ENCODE measurements at regions not wholly inside any gene's neighbourhood (a gene's known extent, or its start where the extent isn't known, plus 50 kb on each side); places are given as distances from the start of the nearest gene placed in this dataset.
"Not testable (repeated sequence)": the region's sequence is repeated elsewhere in the genome, so short reads cannot be mapped to it uniquely, and the experiment has no call there.

DNA sequence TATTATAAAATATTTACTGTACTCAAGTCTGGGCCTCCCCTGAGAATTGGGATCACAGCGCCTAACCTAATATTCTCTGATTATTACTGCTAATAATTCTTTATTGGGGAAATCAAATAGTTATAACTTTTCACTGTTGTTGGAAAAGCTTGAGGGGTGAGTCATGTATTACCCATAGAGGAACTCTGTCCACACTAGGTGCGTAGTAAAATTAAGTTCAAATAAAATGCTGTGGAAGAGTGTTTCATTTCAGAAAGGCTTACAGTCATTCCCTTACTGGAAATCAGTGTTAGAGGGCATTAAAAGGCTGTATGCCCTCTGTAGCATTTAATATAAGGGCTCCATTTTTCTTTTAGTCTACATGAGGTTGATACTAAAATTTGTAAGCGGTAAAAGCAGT, 135.0 kb upstream of the NFIA start:
- H3K9me3 ChIP-seq: no peaks in the 10 kb centered on the region
- H3K27me3 ChIP-seq: no peaks in the 10 kb centered on the region
- intact Hi-C loops (cut with DNase I): no loop called here
- peaks cover 0 to 33% (median 6%) of the 10 kb centered on the region in 12 donors for H3K4me1 ChIP-seq
- ATAC-seq (no peak), DNase-seq (no peak)
- H3K4me3 ChIP-seq: no peak overlapping the region
- TF ChIP-seq, protein P1, sequence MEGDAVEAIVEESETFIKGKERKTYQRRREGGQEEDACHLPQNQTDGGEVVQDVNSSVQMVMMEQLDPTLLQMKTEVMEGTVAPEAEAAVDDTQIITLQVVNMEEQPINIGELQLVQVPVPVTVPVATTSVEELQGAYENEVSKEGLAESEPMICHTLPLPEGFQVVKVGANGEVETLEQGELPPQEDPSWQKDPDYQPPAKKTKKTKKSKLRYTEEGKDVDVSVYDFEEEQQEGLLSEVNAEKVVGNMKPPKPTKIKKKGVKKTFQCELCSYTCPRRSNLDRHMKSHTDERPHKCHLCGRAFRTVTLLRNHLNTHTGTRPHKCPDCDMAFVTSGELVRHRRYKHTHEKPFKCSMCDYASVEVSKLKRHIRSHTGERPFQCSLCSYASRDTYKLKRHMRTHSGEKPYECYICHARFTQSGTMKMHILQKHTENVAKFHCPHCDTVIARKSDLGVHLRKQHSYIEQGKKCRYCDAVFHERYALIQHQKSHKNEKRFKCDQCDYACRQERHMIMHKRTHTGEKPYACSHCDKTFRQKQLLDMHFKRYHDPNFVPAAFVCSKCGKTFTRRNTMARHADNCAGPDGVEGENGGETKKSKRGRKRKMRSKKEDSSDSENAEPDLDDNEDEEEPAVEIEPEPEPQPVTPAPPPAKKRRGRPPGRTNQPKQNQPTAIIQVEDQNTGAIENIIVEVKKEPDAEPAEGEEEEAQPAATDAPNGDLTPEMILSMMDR (IDR thresholded peaks at IDR 0.05): no peak
- TF ChIP-seq POLR2A (IDR thresholded peaks at IDR 0.05): no peak
- no peak overlapping the region for H3K27ac ChIP-seq
- 97 to 99% (median 98%) methylated on average over 3 of the region's 3 CpGs for WGBS, 4 donors
- H3K36me3 ChIP-seq: no peaks in the 10 kb centered on the region

DNA sequence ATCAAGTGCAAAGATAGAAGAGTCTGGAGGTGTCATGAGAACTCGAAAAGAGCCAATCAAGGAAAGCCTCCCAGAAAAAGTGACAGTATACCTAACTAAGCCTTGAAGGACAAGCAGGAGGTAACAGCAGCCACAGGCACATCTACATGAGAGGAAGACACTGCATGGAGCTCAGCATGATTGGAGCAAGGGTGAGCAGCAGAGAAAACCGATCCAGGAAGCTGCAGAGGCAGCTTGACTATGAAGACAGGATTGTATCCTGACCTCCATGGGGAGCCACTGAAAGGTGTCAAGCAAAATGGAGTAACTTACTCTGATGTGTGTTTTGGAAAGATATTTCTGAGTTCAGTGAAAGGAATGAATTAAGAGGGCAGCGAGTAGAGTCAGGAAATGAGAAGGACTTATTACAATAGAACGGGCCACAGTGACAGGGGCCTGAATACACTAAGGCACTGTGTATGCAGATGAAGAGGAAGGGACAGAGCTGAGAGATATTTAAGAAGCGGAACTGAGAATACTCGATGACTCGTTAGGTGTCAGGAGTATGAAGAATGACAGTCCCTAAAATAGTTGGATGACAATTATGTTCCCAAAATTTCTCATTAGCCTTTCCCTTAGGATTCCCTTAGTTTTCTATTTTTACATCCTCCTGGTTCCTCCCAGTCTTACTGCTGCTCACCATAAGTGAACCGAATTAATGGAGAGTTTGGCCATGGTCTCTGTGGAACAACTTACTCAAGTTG, 139.3 kb upstream of the NFIA start:
- Histone ChIP-seq H3K27me3 (no peaks in the 10 kb centered on the region), H3K4me3 (no peak overlapping the region), H3K27ac (peak overlapping the region in 3 of 12 donors; percentile 15 to 45 (median 22)), H3K9me3 (no peaks in the 10 kb centered on the region), H3K4me1 (peaks cover 0 to 8% (median 0%) of the 10 kb centered on the region in 12 donors), H3K36me3 (no peaks in the 10 kb centered on the region)
- WGBS, 4 donors: 53 to 59% (median 57%) methylated on average over 8 of the region's 8 CpGs
- ATAC-seq (peak; percentile 48 to 87 (median 80)), DNase-seq (no peak)
- intact Hi-C loops (cut with DNase I): no loop called here
- TF ChIP-seq POLR2A (IDR thresholded peaks at IDR 0.05): no peak

DNA sequence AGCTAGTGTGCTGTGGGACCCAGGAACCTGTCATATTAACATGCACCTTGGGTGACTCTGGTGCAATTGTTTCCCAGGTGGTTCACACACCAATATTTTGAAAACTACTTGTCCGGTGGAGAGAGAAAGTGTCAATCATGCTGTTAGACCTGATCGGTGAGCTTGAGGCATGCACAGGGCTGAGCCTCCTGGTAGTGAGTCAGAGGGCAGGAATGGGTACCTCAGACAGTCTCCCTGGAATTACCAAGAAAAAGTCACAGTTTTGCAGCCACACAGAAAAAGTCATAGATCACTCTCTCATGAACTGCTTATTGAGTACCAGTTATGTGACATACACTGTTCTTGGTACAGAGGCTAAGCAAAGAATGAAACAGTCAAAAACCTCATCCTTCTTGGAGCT, 140.1 kb upstream of the NFIA start:
- H3K27me3 ChIP-seq: no peaks in the 10 kb centered on the region
- H3K36me3 ChIP-seq: no peaks in the 10 kb centered on the region
- no peak for TF ChIP-seq POLR2A (IDR thresholded peaks at IDR 0.05)
- TF ChIP-seq, protein P1 (IDR thresholded peaks at IDR 0.05): no peak
- H3K27ac ChIP-seq: no peak overlapping the region
- no peak overlapping the region for H3K4me3 ChIP-seq
- WGBS, 4 donors: 93 to 96% (median 96%) methylated on average over 2 of the region's 2 CpGs
- DNase-seq (no peak), ATAC-seq (no peak)
- H3K4me1 ChIP-seq: peaks cover 0 to 11% (median 3%) of the 10 kb centered on the region in 12 donors
- no peaks in the 10 kb centered on the region for H3K9me3 ChIP-seq
- intact Hi-C loops (cut with DNase I): no loop called here

DNA sequence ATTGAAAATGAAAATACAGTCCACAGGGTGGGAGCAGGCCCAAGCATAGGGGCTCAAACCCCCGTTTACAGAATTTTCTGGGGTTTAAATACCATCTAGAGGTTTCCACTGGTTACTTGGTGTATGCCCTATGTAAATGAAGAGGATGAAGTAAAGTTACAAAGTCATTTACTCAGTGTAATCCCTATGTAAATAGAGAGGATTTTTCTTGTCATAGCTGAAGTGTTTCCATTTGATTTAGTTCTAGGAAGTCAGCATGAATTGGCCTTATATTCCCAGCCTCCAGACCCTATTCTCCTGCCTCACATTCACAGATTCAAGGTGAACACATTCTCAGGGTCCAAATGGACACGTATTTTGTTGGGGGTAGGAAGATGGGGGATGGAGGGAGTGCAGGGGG, 141.7 kb upstream of the NFIA start:
- H3K36me3 ChIP-seq; intact Hi-C loops (cut with DNase I); H3K27me3 ChIP-seq; H3K27ac ChIP-seq; ATAC-seq; H3K4me3 ChIP-seq; H3K9me3 ChIP-seq; DNase-seq: not testable (repeated sequence)
- H3K4me1 ChIP-seq: peaks cover 0 to 23% (median 10%) of the 10 kb centered on the region in 12 donors
- 82 to 89% (median 85%) methylated on average over 2 of the region's 2 CpGs for WGBS, 4 donors

DNA sequence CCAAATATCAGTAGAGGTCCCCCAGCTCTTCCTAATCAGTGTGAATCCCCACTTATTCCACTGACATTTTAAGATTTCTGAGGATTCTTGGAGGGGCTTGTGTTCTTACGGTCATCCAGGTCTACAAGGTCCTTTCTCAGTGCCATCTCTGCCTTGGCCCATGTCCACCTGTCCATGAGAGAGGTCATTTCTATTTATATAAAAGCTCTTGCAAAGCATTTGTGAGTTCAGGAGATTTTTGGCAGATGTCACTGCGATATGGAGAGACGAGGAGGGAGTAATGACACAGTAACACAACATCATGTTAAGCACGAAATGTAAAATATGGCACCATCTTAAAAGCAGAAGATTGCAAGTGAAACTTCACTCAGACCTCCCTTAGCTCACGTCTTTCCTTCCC, 144.6 kb upstream of the NFIA start:
- Histone ChIP-seq H3K36me3 (no peaks in the 10 kb centered on the region), H3K27ac (no peak overlapping the region), H3K4me3 (no peak overlapping the region), H3K27me3 (no peaks in the 10 kb centered on the region), H3K9me3 (no peaks in the 10 kb centered on the region), H3K4me1 (peaks cover 0 to 18% (median 5%) of the 10 kb centered on the region in 12 donors)
- intact Hi-C loops (cut with DNase I): no loop called here
- TF ChIP-seq POLR2A (IDR thresholded peaks at IDR 0.05): no peak
- TF ChIP-seq, protein P1 (IDR thresholded peaks at IDR 0.05): no peak
- ATAC-seq (no peak), DNase-seq (no peak)
- 68 to 83% (median 75%) methylated on average over 5 of the region's 5 CpGs for WGBS, 4 donors
